ENCODE measurements at regions not wholly inside any gene's neighbourhood (a gene's known extent, or its start where the extent isn't known, plus 50 kb on each side); places are given as distances from the start of the nearest gene placed in this dataset.

DNA sequence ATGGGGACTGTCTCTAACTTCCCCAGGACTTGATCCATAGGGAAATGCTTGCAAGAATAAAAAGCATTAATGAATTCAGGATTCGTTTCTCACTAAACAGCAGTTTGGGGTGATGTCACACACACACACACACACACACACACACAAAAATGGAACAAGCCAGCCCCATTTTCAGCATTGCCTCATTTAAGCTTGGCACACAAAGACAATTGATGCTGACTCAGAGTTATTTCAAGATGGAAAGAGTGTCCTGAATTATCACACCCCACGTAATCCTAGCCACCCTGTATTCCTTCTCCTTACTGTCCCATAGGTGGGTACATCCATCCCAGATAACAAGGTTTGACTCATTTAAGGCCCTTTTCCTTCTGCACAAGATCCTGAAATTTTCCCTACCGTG, 345.1 kb upstream of the HS3ST1 start:
- DNase-seq (ENCODE audit: low read depth in 2 of 2): no peak

DNA sequence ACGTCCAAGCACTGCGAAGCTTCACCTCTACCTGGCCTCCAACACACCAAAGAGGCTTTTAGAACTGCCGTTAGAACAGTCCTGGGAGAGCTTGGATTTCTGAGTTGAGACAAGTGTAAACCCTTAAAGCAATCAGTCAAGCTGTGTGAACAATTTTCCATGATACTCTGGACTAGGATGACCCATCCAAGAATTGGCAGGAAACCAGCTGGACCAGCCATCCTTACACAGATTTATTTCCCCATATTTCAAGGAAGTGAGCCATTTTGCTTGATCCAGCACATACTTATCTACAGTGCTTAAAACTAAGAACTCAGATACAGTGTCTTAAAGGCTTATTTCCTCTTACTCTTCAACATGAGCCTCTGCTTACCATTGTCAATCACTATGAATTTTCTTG, 340.7 kb upstream of the HS3ST1 start:
- DNase-seq (ENCODE audit: low read depth in 2 of 2): no peak

DNA sequence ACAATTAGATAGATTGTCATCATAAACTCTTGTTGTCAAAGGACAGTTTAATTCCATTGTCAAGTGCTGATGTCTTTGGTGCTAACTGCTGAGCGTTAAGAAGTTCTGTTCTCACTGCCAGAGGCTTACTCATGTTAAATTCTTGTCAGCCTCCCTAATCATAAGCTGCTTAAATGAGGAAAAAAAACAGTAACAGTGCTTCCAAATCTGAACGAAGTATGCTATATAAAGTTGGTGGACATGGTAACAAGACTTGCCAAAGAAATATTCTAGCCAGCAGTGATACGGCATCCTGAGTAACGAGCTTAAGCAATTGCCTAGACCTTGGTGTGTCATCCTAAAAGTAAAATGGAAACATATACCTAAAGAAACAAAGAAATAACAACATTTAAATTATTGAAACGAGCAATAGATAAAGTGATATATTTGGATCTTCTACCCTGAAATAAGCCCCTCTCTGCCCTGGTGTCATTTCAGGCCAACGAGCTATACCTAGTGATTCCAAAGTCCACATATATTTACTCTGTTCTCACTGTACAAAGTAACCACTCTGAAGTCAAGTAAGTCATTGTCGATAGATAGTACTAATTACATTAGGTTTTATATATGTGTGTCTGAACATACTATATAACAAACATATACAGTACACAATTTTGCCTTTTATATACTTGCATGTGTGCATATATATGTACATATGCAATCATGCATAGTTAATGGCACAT, 339.7 kb upstream of the HS3ST1 start:
- no peak for DNase-seq (ENCODE audit: low read depth in 2 of 2)

DNA sequence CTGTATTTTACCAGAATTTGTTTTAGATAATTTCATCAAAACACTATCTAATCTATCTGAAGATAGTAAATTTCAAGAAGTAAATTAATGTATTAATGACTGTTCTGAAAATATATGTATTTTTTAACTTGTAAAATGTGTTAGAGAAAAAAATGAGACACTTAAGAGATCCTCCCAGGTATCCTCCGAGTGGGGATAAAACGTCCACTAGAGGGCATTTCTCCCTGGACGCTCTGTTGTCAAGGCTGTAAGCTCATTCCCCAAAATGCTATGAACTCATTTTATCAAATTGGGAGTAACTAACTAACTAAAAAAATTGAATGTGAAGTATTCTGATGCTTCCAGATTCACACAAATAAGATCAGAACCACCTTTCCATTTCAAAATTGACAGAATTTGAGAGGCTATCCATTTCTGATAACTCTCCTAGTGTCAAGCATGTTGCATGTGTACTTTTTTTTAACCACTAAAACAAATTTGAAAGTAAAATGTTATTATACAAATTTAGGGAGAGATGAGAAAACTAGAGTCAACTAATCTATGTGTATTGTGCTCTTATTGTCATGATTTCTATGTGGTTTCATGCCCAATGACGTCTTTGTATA, 337.3 kb upstream of the HS3ST1 start:
- peak in 1 of 2 donors; percentile 1 for DNase-seq (ENCODE audit: low read depth in 2 of 2)

DNA sequence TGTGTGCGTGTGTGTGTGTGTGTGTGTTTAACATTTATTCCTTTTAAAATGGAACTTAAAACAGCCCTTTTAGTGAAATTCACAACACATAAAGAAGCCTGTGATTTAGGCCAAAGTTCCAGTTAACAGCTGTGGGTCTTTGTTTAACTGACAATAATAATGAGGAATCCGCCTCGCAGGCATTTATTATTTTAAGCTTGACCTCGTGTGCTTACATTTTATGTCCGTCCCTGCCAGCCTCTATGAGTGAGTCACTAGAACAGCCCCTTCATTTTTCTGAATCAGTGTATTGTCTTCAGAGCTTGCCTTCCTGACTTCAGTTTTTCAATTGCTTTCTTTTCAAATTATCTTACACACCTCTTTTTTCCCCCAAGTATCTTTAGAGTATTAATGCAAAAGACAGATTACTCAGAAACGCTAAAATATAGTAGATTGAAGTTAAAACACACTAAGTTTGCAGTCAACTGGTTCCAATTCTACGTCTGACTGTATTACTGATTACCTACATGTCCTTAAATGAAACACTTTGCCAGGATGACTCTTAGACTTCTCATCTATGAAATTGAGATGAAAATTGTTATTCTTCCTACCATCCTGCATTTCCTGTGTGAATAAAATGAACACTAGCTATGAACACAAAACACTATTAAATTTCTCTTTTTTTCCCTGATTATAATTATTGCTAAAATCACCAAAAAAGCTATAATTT, 319.6 kb upstream of the HS3ST1 start:
- DNase-seq (ENCODE audit: low read depth in 2 of 2): no peak

DNA sequence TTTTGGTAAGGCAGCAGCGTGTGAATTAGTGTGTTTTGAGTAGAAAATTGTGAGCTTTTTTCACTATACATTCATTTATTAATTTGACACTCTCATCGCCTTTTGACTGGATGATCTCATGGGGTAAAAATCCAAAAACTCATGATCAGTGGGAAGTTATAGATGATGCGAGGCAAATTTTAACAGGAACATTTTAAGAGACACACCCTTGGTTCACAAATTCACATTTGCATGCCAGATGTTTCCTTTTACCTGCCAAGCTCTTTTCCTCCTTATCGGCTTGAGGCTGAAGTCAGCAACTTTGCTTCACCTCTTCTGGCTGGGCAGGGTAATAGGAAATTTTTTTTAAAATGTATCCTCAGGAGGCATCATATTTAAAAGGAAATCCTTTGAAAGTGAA, 318.0 kb upstream of the HS3ST1 start:
- no peak for DNase-seq (ENCODE audit: low read depth in 2 of 2)

DNA sequence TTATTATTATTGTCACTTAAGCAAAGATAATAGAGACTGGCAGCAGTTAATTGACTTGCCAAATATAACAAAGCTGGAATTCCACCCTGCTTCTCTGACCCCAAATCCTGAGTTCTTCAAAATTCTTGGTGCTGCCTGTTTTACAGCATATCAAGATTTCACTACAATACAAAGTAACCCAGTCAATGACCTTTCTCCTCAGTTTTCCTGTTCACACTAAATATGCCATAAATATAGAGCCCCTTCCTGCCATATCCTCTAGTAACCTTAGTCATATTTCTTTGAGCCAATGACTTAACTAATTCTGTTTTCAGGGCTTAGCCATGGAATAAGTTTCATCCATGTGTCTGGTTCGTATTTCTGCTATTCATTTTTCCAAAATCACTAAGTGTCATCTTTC, 315.3 kb upstream of the HS3ST1 start:
- DNase-seq (ENCODE audit: low read depth in 2 of 2): no peak

DNA sequence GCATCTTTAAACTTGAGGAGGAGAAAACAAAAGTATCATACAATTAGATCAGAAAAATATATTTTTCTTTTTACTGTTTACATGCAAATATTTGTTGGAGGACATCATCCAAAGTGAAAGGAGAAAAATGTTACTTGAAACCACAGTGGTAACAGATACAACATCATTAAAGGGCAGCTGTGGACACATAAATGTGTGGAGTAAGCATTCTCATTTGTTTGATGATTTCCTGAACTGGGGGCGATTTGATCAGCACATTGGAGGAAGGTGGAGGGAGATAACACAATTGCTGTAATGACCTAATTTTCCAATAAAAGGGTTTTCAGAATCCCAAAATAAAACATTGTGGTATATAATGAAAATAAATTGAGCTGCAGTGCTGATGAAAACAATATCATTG, 314.5 kb upstream of the HS3ST1 start:
- no peak for DNase-seq (ENCODE audit: low read depth in 2 of 2)

DNA sequence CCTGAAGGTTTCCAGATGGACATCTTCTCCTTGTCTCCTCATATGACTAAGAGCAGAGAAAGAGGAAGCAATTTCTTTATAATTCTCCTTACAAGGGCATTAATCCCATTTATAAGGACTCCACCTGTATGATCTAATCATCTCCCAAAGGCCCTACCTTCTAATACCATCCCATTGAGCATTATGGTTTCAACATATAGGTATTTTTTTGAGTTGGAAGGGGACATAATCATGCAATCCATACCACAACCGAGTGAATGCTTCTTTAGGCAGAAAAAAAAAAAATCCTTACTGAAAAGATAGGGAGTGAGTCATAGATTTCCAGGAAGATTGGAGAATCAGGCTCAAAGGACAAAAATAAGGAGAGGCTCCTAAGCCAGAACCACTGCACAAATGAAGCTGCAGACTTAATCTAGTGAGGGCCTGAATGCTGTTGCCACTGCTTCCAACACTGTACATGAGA, 312.5 kb upstream of the HS3ST1 start:
- DNase-seq (ENCODE audit: low read depth in 2 of 2): no peak

DNA sequence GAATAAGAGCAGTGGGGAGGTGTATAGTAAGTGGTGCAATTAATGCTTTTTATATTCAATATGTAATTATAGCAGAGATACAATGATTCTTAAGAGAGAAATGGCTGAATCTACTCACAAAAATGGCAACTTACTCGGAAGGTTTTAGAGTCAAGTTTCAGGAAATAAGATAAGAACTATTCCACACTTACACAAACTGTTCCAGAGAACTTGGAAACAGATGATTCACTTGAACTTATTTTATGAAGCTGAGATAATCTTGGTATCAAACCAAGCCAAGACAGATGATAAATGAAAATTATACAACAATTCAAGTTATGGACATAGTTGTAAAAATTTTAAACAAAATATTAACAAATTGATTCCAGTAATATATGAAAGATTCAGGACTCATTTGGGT, 311.3 kb upstream of the HS3ST1 start:
- DNase-seq (ENCODE audit: low read depth in 2 of 2): no peak

DNA sequence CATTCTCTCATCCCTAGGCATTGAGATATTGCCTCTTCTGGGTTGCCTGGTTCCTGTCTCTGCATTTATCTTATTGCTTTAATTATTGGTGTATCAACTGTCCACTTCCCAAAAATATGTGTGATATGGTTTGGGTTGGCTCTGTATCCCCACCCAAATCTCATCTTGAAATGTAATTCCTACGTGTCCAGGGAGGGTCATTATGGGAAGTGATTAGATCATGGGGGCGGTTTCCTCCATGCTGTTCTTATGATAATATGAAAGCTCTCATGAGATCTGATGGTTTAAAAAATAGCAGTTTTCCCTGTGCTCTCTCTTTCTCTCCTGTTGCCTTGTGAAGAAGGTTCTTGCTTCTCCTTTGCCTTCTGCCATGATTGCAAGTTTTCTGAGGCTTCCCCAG, 308.3 kb upstream of the HS3ST1 start:
- no peak for DNase-seq (ENCODE audit: low read depth in 2 of 2)

DNA sequence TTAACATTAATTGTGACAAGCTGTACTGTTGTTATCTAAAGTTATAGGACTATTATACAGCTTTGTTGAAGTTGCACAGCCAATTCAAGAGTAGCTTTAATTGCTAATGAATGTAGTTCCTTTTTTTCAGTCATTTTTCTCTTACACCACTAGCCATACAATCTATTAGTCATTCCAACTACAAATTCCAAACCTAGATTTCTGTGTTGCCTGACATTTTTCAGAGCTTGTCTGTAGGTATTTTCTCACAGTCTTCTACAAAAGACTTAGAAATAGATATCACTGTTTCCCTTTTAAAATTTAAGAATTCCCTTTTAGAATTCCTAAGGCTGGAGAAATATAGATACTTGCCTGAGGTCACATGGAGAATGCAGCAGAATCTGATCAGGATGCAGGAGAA, 307.0 kb upstream of the HS3ST1 start:
- DNase-seq (ENCODE audit: low read depth in 2 of 2): no peak

DNA sequence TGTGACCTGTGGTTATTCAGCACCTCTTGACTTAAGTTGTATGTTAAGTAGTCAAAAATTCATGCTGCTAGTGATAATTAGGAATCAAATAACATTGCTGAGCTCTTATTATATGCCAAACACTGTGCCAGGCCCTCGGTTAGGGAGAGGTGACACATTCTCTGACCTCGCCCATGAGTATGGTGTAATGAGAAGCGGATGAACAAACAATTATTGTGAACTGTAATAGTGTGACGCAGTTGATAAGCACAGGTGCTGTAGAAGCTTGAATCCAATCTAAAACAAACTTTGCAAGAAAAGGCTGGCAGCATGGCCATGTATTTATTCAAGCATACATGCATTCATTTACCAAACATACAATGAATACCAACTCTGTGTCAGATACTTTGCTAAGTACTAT, 303.5 kb upstream of the HS3ST1 start:
- DNase-seq (ENCODE audit: low read depth in 2 of 2): no peak

DNA sequence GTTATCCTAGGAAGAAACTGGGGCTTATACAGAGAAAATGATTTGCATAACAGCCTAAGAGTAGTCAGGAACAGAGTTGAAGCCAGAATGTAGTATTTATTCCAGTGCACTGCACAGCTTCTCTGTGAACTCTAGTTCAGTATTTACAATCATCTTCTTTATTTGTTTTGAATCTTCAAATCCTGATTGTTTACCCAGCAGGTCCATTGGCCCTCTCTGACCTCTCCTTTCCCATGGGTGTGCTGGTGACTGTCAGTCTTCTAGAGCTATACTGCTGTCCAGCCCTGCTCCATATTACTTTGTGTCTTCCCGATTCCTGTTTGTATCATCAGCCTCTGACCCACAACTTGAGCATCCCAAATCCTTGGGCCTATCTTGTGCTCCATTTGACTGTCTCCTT, 301.9 kb upstream of the HS3ST1 start:
- DNase-seq (ENCODE audit: low read depth in 2 of 2): no peak

DNA sequence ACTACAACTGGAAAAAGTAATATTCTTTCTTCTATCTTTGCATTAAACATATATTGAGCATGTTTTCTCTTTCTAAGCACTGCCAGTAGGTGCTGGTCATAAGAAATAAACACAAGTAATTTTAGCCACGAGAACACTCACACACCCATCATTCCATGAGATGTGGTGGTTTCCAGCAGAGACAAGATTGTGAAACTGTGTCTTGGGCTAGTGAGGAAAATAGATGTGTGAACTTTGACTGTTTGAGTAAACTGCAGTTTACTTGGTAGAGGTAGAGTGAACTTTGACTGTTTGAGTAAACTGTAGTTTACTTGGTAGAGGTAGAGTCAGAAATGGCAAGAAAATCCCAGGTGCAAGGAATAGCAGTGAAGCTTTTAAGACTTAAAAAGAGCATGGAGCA, 300.9 kb upstream of the HS3ST1 start:
- DNase-seq (ENCODE audit: low read depth in 2 of 2): no peak

DNA sequence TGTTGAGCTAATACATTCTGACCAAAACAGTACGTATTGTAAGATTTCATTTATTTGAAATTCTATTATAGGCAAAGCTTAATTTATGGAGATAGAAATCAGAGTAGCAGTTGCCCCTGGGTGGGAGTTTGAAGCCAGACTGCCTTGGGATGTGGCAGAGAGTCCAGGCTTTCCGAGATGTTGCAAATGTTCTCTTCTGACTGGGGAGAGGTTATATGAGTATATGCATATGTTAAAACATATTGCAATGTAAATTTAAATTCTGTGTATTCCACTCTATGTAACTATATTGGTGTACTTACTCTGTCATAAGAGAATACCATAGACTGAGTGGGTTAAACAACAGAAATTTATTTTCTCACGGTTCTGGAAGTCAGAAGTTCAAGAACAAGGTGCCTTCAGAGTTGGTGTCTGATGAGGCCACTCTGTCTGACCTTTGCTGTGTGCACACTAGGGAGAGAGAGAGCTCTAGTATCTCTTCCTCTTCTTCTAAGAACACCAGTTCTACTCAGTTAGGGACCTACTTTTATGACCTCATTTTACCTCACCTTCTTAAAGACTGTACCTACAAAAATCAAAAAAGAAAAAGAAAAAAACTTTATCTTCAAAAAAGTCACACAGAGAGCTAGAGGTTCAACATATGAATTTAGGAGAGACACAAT, 299.3 kb upstream of the HS3ST1 start:
- no peak for DNase-seq (ENCODE audit: low read depth in 2 of 2)

DNA sequence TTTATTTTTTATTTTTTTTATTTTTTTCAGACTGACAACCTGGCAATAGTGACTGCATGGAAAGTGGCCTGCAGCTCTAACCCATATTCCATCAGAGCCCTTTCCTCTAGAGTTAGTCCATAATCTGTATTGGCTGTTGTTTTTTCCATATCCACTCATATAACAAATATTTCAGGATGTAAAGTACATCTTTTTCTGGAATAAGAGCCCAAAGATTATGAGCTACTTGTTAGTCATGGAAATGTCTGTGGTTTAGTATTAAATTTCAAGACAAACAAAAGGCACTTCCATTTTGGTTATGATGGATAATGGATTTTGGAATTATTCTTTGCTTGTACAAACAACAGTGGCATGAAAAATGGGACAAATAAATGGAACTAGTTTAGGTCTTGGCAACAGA, 296.0 kb upstream of the HS3ST1 start:
- no peak for DNase-seq (ENCODE audit: low read depth in 2 of 2)

DNA sequence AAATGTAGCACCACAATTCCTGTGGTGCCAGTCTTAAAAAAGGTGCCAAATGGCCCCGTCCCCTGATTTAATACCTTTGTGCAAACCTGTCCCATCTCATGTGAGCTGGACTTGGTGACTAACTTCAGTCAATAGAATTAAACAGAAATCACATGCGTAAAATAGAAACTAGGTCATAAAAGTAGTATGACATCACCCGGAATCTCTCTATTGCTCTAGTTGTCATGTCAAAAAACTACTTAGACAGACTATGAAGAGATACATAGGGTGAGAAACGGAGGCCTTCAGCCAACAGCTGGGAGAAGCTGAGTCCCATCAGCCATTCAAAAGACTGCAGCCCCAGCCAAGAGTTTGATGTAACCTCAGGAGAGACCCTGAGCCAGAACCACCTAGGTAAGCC, 293.5 kb upstream of the HS3ST1 start:
- no peak for DNase-seq (ENCODE audit: low read depth in 2 of 2)

DNA sequence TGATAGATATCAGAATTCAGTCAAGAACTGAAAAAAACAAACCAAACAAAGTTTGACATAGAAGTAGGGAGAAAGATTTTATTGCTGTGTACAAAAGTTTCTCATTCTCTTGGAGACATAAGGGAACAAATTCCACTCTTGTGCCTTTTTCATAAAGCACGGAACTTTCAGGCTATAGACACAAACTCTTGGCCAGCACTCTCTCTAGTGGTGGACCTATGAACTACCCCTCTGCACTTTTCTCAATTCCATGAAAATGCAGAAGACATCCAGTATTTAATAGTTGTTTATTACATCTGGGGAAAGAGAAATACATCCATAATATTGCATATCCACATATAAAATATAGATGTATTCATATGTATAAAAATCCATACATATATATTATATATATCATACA, 291.6 kb upstream of the HS3ST1 start:
- no peak for DNase-seq (ENCODE audit: low read depth in 2 of 2)

DNA sequence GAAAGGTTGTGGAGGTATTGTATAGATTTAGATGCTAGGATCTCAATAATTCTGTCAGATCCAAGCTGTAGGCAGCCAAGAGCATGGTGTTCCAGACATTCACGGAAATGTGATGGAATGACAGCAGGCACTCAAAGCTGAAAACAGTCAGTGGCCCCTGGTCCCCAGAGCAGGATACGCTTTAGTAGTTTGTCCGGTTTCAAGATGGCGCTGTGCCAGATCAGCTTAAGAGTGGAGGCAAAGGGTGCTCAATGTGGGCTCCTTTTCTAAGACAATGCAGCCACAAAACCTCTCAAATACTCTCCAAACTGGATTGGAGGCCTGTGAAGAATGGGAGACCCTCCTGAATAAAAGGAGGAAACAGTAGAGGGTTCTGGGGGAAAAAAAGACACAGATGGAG, 291.2 kb upstream of the HS3ST1 start:
- DNase-seq (ENCODE audit: low read depth in 2 of 2): no peak

DNA sequence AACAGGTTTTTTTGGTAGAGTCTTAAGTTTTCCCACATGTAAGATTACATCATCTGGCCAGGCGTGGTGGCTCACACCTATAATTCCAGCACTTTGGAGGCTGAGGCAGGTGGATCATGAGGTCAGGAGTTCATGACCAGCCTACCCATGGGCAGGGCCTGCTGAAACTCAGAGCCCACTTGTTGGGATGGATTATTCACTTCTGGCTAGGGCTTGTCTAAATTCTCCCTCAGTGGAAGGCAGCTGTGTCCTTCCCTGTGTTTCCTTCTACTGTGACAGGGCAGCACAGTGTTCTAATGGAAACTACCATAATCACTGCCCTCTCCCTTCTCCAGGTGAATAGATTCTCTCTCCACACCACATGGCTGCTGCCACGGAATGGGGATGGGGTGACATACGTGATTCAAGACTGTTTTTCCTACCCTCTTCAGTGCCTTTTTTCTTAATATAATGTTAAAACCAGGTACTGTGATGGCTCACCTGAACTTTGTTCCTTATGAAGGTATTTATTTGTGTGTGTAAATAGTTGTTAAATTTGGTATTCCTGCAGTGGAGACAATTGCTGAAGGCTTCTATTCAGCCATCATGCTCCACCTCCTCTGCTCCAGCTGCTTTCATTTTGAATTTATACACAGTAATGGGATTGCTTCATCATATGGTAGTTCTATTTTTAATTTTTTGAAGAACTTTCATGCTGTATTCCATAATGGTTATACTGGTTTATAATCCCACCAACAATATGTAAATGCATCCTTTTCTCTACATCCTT, 287.2 kb upstream of the HS3ST1 start:
- no peak for DNase-seq (ENCODE audit: low read depth in 2 of 2)
